Fibroblast of skin of left biceps (primary cell): ENCODE measurements at regions not wholly inside any gene's neighbourhood (a gene's known extent, or its start where the extent isn't known, plus 50 kb on each side); places are given as distances from the start of the nearest gene placed in this dataset.
"Not testable (repeated sequence)": the region's sequence is repeated elsewhere in the genome, so short reads cannot be mapped to it uniquely, and the experiment has no call there.

Source experiments
- DNase-seq, 2 experiments: peaks; one replicate each; pipeline ENCODE4 v3.0.0-alpha.2; 2013; ENCODE audit warnings: low read depth in 2 of 2

DNA sequence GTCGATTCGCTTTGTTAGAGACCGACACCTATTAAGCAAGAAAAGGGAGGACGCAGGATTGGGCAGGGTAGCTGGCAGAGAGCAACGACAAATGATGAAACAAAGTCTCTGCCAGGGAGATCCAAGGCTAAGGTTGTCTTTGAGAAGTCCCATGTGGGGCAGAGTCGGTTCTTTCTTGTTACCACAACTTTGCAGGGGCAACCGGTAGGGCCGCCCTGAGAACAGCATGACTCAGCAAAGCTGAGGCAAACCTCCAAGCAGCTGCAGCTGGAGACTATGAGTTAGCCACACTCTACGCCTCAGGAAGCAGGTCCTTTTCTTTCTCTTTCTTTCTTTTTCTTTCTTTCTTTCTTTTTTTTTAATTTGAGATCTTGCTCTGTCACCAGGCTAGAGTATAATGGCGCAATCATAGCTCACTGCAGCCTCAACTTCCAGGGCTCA lies 452.3 kb upstream of the ID2 start:
- peak; percentile 24 to 35 for DNase-seq

DNA sequence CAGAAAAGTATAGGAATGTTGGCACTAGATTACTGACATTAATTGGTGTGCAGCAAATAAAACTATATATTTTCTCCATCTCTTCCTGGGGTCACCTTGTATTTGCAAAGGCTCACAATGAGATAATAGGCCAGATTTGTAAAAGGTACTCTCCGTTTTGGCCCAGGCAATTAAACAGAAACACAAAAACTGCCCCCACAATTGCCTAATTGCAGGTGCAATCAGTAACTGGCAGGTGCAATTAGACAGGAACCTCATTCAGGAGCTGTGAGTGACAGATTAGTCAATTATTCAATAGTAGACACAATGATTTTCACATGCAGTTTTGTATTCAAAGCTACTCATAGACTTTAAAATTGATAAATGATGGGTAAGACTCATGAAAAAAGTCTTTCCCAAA lies 451.4 kb upstream of the ID2 start:
- DNase-seq = no peak

DNA sequence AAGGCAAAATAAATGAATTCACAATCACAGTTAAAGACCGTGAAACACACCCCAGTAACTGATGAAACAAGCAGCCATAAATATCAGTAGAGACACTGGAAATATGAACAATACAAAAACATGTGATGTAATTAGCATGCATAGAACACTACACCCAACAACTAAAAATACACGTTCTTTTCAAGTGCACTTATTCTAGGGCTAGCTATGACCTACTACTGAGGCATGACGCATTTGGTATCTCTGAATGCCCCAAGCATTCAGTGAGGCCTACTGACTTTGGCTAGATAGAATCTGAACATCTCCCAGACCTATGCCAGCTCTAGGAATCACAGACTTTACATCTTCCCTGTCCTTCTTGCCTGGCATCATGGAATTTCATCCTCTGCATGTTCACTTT lies 450.0 kb upstream of the ID2 start:
- no peak for DNase-seq

DNA sequence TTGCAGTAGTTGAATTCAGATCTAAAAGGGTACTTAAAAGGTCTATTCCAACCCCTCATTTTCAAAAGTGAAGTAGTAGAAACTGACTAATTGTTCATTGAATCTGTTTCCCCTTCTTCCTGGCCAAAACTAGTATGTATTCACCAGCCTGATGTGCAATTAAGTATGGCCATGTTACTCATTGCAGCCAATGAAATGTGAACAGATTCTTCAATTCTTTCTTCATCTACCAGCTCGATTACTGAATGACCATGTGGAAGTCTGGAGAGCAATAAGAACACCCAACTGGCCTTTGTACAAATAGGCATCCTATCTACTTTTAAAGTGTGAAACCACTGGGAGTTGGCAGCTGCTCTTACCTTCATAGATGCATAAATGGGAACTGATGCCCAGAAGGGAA lies 449.0 kb upstream of the ID2 start:
- DNase-seq = no peak

DNA sequence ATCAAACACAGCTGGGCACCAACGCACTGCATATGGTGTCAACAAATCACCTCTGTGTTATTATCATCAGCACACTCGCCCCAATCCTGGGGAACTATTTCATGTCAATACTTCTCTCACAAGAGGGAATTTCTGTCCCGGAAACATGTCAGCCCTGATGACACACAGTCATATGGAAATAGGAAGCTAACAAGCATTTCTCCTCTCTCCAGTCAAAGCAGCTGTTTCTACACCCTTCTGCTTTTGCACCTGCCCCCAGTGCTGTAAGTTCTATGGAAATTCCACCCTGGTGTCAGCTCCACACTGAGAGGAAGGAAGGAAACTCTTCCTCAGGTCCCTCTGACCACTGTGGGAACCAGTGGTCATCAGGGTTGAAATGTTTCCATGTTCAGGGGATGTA lies 447.6 kb upstream of the ID2 start:
- DNase-seq = no peak

DNA sequence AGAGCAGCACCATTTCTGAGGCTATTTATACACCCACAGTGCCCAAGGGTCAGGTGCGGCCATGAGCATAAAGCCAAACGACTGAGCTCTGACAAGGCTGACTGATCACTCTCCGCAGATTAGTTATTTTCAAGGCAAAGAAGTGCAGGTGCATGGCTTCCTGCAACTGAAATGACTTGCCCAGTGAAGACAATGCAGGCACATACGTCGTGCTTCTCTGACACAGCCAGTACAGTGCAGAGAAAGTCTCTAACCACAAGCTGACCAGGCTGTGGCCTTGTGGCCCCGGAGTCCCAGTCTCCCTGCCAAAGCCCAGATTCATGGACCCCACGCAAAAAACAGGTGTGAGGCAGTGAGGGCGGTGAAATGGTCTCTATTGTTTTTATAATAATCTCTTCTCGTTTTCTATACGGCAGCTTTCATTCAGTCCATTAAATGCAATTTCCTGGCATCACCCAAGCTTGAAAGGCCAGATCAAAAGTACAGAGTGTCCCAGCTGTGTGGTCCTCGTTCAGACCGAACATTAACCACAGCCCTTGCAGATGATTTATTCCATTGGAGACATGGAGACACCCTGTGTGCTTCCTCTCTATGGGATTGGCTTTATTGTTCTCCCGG lies 447.0 kb upstream of the ID2 start:
- no peak for DNase-seq

DNA sequence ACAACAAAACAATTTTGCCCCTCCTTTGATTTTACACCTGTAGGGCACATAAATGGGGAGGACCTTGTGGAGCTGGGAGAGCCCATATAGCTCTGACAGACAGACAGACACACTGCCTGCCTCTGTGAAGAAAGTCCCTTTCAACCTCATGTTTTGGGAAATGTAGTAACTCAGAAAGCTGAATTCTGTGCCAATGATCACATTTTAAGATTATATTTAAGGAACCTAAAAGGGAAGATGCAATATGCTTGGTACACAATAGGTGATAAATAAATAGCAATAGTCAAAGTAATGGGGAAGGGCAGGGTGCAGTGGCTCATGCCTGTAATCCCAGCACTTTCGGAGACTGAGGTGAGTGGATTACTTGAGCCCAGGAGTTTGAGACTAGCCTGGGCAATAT lies 446.4 kb upstream of the ID2 start:
- DNase-seq = no peak

DNA sequence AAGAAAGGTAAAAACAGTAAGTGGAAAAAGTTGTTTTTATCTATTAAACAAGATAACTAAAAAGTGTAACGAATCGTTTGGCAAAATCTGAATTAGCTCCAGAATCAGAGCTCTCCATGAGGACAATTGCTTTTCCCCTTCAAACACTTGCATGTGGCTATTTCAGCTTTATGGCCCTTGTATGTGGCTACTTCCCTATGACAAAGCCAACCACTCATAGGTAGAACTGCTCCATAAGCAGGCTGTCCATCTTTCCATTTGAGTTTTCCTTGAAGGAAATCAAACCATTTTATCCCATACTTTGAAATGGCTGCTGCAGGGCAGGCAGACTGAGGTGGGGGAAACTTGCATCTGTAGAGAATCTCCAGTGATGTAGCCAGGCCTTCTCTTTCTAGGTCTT lies 445.5 kb upstream of the ID2 start:
- no peak for DNase-seq

DNA sequence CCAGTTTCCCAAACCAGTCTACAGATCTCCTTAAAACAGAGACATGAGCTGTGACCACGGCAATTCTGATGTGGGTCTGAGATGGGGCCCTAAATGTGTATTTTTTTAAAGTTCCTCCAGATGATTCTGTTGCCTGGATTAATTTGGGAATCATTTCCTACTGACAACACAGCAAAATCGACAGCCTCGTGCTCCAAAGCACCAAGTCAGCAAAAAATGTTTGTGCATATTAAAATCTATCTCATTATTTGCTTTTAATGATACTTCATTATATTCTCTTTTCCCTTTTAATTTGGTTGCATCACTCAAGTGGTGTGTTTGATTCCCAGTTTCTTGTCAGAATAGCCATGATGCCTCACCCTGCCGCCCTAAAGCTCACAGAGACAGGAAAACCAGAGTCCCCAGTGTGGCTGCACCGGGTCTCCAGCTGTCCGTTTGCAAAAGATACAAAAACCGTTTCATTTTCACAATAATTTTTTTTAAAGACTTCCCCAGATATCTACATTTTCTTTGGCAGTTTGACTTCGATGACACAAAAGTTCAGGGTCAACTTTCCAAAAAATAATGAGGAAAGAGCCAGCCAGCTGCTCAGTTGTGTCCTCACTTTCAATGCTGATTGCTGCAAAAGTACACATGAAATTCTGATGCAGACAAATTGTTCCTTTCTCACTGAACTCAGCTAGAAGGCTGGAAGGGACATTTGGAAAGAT lies 443.2 kb upstream of the ID2 start:
- DNase-seq = no peak

DNA sequence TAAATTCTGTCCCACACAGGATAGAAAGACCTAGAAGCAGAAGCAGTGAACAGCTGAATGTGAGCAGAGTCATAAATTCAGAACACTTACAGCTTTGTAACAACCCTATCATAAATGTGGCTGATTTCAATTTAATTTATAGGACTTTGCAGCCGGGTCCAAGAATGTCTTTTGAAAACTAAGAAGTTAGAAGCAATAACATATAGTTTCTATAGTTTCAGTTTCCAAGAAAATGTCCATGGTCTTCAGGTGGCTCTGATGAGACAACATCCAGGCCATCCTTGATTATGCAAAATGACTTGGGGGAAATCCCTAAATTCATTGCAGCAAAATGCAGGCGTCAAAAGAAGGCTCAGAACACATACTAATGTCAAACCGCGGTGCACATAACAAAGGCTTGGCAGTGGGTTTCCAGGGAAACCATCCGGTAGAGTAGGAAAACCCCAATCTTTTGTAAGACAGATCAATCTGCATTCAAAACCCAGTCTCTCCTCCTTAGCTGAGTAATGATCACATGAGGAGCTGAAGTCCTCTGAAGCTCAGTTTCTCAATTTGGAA lies 442.2 kb upstream of the ID2 start:
- DNase-seq = peak in 1 of 2 experiments; percentile 3

DNA sequence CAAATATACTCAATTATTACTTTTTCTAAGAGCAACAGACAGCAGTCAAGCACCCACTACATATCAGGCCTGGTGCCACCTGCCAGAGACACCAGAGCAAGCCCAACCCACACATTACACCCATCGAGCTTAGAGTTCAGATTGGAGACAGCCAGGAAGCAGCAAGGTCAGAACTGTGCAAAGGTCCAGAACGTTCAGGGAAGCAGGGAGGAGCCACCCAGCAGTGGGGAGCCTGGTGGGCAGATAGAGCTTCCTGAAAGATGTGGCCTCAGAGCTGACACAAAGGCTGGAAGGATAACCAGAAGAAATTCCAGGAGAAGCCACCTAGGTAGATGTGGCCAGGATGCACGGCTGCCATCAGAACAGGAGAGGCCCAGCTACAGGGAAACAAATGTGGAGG lies 440.5 kb upstream of the ID2 start:
- DNase-seq = no peak

DNA sequence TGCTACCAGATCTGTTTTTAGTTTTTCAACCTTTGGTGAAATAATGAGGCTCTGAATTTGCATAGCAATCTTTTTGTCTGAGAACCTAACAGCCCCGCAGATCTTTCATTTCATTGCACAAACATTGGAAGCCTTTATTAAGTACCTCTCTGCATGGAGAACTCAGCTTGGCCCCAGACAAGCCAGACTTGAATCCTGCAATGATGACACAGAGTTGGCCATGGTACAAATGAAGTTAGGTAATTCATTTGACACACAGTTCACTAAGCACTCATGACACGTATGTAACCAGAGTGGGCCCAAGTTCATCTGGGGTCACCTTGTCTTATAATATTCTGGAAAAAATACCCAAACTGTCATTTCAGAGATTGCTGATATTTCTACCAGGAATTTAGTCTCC lies 439.1 kb upstream of the ID2 start:
- peak; percentile 9 to 20 for DNase-seq

DNA sequence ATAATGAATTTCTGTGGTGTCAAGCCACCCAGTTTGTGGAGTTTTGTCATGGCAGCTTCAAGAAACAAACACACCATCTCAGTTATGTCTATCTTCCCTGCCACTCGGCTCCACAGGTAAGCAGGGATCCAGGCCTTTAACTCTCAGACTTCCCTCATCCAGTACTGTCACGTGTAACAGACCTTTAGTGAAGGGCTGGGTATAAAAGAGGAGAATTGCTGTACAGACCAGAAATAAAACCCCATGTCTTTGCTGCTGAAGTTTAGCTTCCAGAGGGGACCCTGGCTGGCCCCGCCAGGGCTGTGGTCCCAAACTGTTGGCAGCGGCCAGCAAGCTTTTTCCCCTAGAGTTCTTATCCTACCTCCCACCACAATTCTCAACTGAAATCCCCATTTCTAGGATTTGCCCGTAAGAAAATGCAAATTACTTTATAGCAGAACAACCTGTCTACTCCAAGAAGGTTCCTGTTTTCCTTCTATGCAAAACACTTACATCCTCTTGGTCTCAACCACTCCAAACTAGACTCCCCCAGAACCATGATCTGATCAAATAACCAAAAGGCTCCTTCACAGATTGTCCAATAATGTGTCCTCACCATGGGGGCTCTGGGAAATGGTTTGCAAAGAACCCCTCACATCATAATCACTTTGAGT lies 438.0 kb upstream of the ID2 start:
- DNase-seq = no peak

DNA sequence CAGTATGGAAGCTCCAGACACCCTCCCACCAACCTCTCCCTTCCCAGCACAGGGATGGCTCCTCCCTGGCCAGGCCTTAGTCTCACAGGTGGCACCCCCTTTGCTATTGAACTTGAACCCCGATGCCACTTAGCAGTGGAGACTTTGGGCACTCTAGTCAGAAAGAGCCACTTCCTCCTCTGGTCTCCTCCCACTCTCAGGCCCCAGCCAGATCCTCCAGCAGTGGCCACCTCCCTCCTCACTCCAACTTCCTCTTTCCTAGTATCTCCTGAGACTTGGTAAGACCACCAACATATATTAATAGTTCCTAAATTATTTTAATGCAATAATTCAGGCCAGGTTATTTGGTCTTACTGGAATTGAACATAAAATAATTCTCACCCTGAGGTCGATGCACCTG lies 437.2 kb upstream of the ID2 start:
- DNase-seq = no peak

DNA sequence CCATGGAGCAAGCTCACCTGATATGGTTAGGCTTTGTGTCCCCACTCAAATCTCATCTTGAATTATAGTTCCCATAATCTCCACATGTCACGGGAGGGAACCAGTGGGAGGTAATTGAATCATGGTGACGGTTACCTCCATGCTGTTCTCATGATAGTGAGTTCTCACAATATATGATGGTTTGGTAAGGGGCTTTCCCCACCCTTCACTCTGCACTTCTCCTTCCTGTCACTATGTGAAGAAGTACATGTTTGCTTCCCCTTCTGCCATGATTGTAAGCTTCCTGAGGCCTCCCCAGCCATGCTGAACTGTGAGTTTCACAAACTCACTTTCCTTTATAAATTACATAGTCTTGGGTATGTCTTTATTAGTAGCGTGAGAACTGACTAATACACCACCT lies 435.7 kb upstream of the ID2 start:
- DNase-seq = no peak

DNA sequence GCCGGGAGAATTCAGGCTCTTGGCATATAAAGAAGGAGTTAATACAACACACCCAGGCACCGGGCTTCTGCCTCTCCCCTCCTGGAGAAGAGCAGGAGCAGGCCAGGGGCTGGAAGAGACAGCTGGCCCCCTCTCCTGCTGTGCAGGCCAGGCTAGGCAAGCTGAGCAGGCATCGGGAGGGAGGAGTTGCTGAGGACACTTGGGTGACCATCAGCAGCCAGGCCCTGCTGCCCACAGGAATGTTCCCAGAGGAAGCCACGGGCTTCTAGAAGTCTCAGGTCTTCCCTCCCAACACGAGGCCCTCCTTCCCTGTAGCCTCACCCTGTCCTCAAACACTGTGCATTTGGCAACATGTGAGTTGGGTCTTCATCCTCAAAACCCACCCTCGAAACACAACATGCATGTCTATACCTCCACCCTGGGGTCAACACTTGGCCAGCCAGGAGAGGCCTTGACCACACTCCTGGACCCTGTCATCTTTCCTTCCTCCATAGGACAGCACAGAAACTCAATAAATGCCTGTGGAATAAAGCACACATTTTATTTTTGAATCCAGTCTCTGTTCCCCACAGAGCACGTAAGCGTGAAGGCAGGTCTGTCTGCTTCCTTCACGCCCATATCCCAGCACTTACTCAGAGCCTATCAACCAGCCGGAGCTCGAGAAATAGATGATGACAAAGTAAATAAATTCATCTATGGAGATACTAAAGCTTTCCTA lies 433.8 kb upstream of the ID2 start:
- DNase-seq = no peak

DNA sequence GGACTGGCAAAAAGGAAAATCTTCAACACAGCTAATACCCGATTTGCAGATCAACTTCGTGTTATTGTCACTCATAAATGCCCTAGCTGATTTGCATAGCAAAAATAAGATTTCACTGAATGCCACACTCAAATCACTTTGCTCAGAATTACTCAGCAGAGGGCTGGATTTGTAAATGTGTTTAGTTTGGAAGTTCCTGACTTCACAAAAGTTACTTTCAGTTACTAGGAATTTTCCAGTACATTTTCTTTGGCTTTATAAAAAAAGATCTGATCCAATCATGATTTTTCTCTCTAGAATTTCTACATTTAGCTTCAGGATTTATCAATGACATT lies 433.3 kb upstream of the ID2 start:
- no peak for DNase-seq

DNA sequence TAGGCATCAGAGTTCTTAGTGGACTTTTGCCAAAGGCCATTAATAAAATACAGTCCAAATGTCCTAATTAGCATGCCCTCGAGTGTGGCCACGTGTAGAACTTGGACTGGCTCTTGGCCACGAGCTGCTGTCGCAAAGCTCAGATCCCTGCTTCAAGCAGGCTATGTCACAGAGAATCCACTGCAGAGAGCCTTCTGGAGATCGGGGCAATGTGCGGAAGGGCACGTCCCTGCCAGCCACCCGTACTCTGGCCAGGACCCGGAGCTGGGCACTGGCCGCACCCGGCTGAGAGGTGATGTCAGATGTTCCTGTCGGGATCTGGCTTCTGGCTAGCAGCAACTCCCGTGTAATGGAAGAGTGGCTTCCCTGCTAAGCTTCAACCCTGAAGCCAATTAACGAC lies 432.7 kb upstream of the ID2 start:
- no peak for DNase-seq

DNA sequence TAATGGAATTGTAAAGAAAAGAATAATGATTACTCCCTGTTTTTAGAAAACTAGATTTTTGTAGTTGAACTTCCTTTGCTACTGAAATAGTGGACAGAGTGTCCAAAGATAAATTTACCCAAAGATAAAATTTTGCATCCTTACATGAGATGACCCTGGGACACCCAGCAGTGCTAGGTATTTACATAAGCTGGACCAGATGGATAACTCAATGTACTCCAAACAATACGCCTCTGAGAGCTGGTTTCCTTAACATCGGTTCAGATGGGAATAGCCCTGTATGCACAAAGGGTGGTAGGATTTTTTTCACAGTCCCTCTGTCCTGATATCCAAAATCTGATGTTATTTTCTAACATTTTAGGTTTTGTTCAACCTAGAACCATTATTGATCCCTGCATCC lies 432.1 kb upstream of the ID2 start:
- DNase-seq = no peak

DNA sequence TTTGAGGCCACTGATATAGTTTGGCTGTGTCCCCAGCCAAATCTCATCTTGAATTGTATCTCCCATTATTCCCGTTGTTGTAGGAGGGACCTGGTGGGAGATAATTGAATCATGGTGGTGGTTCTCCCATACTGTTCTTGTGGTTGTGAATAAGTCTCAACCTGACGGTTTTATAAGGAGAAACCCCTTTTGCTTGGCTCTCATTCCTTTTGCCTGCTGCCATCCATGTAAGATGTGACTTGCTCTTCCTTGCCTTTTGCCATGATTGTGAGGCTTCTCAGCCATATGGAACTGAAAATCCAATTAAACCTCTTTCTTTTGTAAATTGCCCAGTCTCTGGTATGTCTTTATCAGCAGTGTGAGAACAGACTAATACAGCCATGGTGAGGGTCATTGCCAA lies 431.6 kb upstream of the ID2 start:
- not testable (repeated sequence) for DNase-seq

DNA sequence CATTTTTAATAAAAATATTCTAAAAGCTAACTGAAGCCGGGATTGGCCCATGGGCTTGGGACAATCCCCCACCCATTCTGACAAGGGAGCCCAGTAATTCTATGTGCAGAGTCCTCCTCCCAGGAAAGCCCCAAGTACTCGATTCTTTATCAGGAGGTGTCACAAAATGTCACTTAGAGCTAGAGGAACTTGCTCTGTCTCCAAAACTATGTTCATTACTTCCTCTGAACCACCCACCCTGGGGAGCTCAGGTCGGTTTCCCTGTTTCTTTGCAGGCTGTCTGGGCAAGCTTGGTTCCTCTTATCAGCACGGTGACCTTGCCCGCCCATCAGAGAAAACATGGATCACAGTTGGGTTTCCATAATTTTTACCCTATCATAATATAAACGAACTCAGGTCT lies 430.6 kb upstream of the ID2 start:
- no peak for DNase-seq

DNA sequence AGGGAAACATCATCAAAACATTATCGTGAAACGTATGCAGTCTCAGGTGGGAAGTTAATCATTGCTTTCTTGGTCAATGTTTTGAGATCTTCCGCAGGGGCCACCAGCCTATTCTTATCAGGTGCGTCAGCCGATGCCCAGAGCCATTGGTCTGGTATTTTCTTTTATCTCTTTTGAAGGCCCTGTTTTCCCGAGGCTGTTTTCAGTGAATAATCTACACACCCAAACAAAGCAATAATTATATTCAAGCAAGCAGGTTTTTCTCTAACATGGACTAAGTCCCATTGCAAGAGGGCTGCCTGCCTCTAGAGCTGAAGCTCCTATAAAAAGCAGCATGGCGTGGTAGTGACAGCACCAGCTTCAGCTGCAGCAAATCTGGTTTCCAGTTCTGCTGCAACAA lies 430.0 kb upstream of the ID2 start:
- no peak for DNase-seq
